Keratinocyte (primary cell): ENCODE measurements at regions not wholly inside any gene's neighbourhood (a gene's known extent, or its start where the extent isn't known, plus 50 kb on each side); places are given as distances from the start of the nearest gene placed in this dataset.
A peak's percentile ranks its signal among the peaks of the same experiment; 100 is the strongest.

Source experiments
- EZH2 ChIP-seq: IDR thresholded peaks from one replicate; pipeline ENCODE4 v1.6.1; 2012; ENCODE audit warnings: inconsistent platforms, mild to moderate bottlenecking, low read length, moderate library complexity
- TF ChIP-seq, protein P1 (sequence below), 3 experiments: IDR thresholded peaks in 1 of 3; conservative IDR thresholded peaks in 1 of 3; optimal IDR thresholded peaks in 1 of 3; 2 replicates in 2 of 3; 3 replicates in 1 of 3; pipeline versions ENCODE3 to v1.5.1; 2011; ENCODE audit warnings: low read length in 3 of 3, mild to moderate bottlenecking in 3 of 3, moderate library complexity in 2 of 3, control low read depth in 1 of 3, inconsistent platforms in 1 of 3; ENCODE audit not compliant: insufficient read depth in 2 of 3; ENCODE audit errors: extremely low read depth in 1 of 3

DNA sequence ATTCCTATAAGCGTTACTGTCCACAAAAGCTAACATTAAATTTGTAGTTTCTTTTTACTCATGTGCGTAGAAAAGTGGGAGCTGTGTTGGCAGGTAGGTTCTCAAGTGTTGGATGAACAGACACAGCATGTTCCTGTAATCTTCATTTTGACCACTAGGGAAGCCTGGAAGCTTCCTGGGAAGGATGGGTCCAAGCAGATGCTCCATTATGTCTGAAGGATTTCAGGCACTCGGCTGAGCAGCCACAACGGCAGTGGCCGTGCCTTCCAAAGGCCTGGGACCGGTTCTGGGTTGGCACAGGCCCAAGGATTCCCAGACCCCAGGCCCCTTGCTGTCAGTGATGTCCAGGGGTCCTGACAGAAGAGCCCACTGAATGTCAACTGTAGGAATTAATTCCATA is 386.3 kb downstream of the TNS3 start:
- TF ChIP-seq, protein P1, sequence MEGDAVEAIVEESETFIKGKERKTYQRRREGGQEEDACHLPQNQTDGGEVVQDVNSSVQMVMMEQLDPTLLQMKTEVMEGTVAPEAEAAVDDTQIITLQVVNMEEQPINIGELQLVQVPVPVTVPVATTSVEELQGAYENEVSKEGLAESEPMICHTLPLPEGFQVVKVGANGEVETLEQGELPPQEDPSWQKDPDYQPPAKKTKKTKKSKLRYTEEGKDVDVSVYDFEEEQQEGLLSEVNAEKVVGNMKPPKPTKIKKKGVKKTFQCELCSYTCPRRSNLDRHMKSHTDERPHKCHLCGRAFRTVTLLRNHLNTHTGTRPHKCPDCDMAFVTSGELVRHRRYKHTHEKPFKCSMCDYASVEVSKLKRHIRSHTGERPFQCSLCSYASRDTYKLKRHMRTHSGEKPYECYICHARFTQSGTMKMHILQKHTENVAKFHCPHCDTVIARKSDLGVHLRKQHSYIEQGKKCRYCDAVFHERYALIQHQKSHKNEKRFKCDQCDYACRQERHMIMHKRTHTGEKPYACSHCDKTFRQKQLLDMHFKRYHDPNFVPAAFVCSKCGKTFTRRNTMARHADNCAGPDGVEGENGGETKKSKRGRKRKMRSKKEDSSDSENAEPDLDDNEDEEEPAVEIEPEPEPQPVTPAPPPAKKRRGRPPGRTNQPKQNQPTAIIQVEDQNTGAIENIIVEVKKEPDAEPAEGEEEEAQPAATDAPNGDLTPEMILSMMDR (optimal IDR thresholded peaks at IDR 0.05 in 1 of 3, IDR thresholded peaks at IDR 0.05 in 1 of 3, conservative IDR thresholded peaks at IDR 0.05 in 1 of 3; ENCODE audit: extremely low read depth in 1 of 3, insufficient read depth in 2 of 3, low read length in 3 of 3) = peak in 2 of 3 experiments; percentile 25 to 45
- no peak for TF ChIP-seq EZH2
